Endothelial cell of umbilical vein (primary cell): ENCODE measurements at regions not wholly inside any gene's neighbourhood (a gene's known extent, or its start where the extent isn't known, plus 50 kb on each side); places are given as distances from the start of the nearest gene placed in this dataset.
A peak's percentile ranks its signal among the peaks of the same experiment; 100 is the strongest.

ENCODE experiments used
- BruUV-seq: library from RNA; stranded (reverse); fragments of 400-500 nt; replicated peaks from 2 replicates; lab custom pipeline; 2021; lab: Mats Ljungman, UMichigan
- CTCF ChIA-PET: fragments of 300-600, 350-600 bp; sonication (Branson Sonifier 250); formaldehyde crosslinking; loops from one replicate; lab custom pipeline; 2021; ENCODE audit warnings: antibody characterized with exemption, inconsistent platforms; lab: Charles Lee
- POLR2A ChIA-PET: fragments of 300-600, 350-600 bp; sonication (Branson Sonifier 250); formaldehyde crosslinking; loops from one replicate; lab custom pipeline; 2021; ENCODE audit warnings: antibody characterized with exemption, inconsistent platforms; lab: Charles Lee
- DNase-seq: peaks from one replicate; pipeline ENCODE4 v3.0.0-alpha.2; 2011; ENCODE audit warnings: low read depth, low spot score
- FAIRE-seq: peaks from 2 replicates; lab custom pipeline; 2011; peaks lifted over from hg19 to GRCh38; lab: Jason Lieb, UNC
- H2AFZ ChIP-seq: 2 replicates; pipeline ENCODE4 v1.6.0; 2012; ENCODE audit warnings: low read depth, low read length, control low read depth, inconsistent platforms
- H3K27ac ChIP-seq: 2 replicates; pipeline ENCODE4 v1.5.1; 2011; ENCODE audit warnings: low read depth, mild to moderate bottlenecking, control low read depth, low read length, moderate library complexity; ENCODE audit not compliant: insufficient read depth
- H3K27me3 ChIP-seq, 2 experiments: 2 replicates each; pipeline versions ENCODE4 v1.6.0 to v1.6.1; 2011; ENCODE audit warnings: low read length in 2 of 2, mixed read lengths in 1 of 2; ENCODE audit not compliant: control insufficient read depth in 2 of 2, insufficient read depth in 2 of 2
- H3K36me3 ChIP-seq, 2 experiments: 2 replicates in 1 of 2; 3 replicates in 1 of 2; pipeline ENCODE4 v1.5.1; 2011; ENCODE audit warnings: low read length in 2 of 2, mild to moderate bottlenecking in 1 of 2, moderate library complexity in 1 of 2; ENCODE audit not compliant: control insufficient read depth in 2 of 2, insufficient read depth in 2 of 2; ENCODE audit errors: extremely low read depth in 1 of 2
- H3K4me1 ChIP-seq: 3 replicates; pipeline ENCODE4 v1.5.1; 2011; ENCODE audit warnings: mild to moderate bottlenecking, low read length; ENCODE audit not compliant: control insufficient read depth, insufficient read depth; ENCODE audit errors: extremely low read depth
- H3K4me2 ChIP-seq: 2 replicates; pipeline ENCODE4 v1.6.1; 2011; ENCODE audit warnings: low read length, control low read depth, mixed read lengths; ENCODE audit not compliant: insufficient read depth
- H3K4me3 ChIP-seq, 3 experiments: fragments of 200-600 bp in 1 of 3; sonication (generic), shearing (Covaris generic) in 1 of 3; replicated peaks in 1 of 3; 2 replicates each; pipeline ENCODE4 v1.5.1; 2011 to 2016; ENCODE audit warnings: control low read depth in 3 of 3, low read length in 3 of 3, mild to moderate bottlenecking in 2 of 3, inconsistent platforms in 1 of 3, low read depth in 1 of 3, moderate library complexity in 1 of 3; ENCODE audit not compliant: insufficient read depth in 1 of 3
- H3K79me2 ChIP-seq: 2 replicates; pipeline ENCODE4 v1.6.0; 2012; ENCODE audit warnings: low read length, inconsistent platforms; ENCODE audit not compliant: control insufficient read depth, insufficient read depth
- H3K9ac ChIP-seq: replicated peaks from 2 replicates; pipeline ENCODE3; 2011; ENCODE audit warnings: low read length, control low read depth; ENCODE audit not compliant: insufficient read depth; ENCODE audit errors: extremely low read depth
- H3K9me1 ChIP-seq: replicated peaks from 3 replicates; pipeline ENCODE4 v1.6.0; 2011; ENCODE audit warnings: mild to moderate bottlenecking, low read length; ENCODE audit not compliant: control insufficient read depth, insufficient read depth; ENCODE audit errors: extremely low read depth
- H3K9me3 ChIP-seq: replicated peaks from 2 replicates; pipeline ENCODE4 v1.5.1; 2012; ENCODE audit warnings: low read length, inconsistent platforms; ENCODE audit not compliant: control insufficient read depth, insufficient read depth
- H4K20me1 ChIP-seq: replicated peaks from 2 replicates; pipeline ENCODE3; 2011; ENCODE audit warnings: mild to moderate bottlenecking, low read length; ENCODE audit not compliant: control insufficient read depth, insufficient read depth; ENCODE audit errors: extremely low read depth
- CTCF ChIP-seq, 2 donors: IDR thresholded peaks; 1 replicate in 1 of 2; 2 replicates in 1 of 2; pipeline ENCODE4 v1.5.1; 2011; ENCODE audit warnings: low read length in 2 of 2, mild to moderate bottlenecking in 2 of 2, moderate library complexity in 2 of 2, control low read depth in 1 of 2, inconsistent platforms in 1 of 2, low read depth in 1 of 2; ENCODE audit not compliant: insufficient read depth in 1 of 2; ENCODE audit errors: extremely low read depth in 1 of 2
- EZH2 ChIP-seq: IDR thresholded peaks from 2 replicates; pipeline ENCODE4 v1.6.1; 2012; ENCODE audit warnings: borderline replicate concordance, low read depth, mild to moderate bottlenecking, moderate library complexity, low read length, inconsistent platforms; ENCODE audit not compliant: severe bottlenecking
- FOS ChIP-seq: IDR thresholded peaks from 2 replicates; pipeline ENCODE4 v1.6.1; 2011; ENCODE audit warnings: mild to moderate bottlenecking, low read length, moderate library complexity, borderline replicate concordance; ENCODE audit not compliant: insufficient read depth
- GATA2 ChIP-seq: IDR thresholded peaks from 2 replicates; pipeline ENCODE4 v1.7.0; 2011; ENCODE audit warnings: low read depth, mild to moderate bottlenecking, moderate library complexity, mixed read lengths, low read length; ENCODE audit not compliant: insufficient read length, insufficient read depth
- JUN ChIP-seq: IDR thresholded peaks from 2 replicates; pipeline ENCODE4 v1.6.1; 2011; ENCODE audit warnings: borderline replicate concordance, low read depth; ENCODE audit not compliant: insufficient read length, insufficient read depth
- MAX ChIP-seq: IDR thresholded peaks from 2 replicates; pipeline ENCODE4 v1.6.1; 2011; ENCODE audit not compliant: insufficient read depth, insufficient read length
- MYC ChIP-seq: IDR thresholded peaks from one replicate; pipeline ENCODE4 v1.6.1; 2011; ENCODE audit warnings: mild to moderate bottlenecking, low read depth, low read length
- POLR2A ChIP-seq: IDR thresholded peaks from 2 replicates; pipeline ENCODE4 v1.6.1; 2012; ENCODE audit warnings: low read depth, mild to moderate bottlenecking, control low read depth, low read length
- POLR2AphosphoS5 ChIP-seq: IDR thresholded peaks from 2 replicates; pipeline ENCODE4 v1.6.1; 2012; ENCODE audit warnings: low read depth, mild to moderate bottlenecking, control low read depth, low read length, moderate library complexity; ENCODE audit not compliant: insufficient read depth
- dilution Hi-C: fragments of 300-500 bp; cut with MboI; formaldehyde crosslinking; loops from one replicate; pipeline ENCODE4 v1.15.0; 2019; ENCODE audit warnings: low sequenced_read_pairs; ENCODE audit not compliant: extremely low pct_ligation_motif_present
- intact Hi-C: fragments of 100-400 bp; cut with micrococcal nuclease; formaldehyde crosslinking; loops from one replicate; pipeline ENCODE4 v1.10.0; 2022

DNA sequence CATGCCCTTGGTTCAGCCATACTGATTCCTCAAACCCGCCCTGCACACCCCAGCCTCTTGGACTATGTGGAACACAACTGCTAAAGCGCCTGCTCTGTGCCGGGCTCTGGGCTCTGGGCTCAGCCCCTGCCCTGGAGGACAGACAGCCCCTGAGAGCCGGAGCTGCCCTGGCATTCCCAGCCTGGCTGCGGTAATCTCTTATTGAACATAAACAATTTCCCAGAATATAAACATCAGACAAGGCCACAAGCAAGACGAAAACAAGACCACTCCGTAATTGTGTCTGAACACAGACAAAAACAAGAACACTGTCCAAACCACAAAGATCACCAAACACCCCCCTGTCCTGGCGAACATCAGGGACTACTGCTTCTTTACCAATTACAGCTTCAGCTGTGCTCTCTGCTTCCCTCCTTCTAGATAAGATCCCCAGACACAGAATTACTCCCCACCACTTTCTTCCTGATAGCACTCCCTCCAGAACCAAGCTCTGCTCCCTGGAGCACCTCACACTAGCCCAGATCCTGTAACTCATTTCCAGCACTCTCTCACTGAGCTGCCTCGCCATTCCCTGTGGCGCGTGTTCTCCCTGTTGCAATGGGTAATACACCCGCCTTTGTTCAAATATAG is 57.1 kb upstream of the TLE3 start:
- dilution Hi-C loops (no loop called here), intact Hi-C loops (no loop called here)
- no peak overlapping the region for H3K4me3 ChIP-seq
- ChIA-PET CTCF (interaction anchor here (1.4 to 6.0 kb wide), 2 partner anchors 12 to 17 kb away, joined by 3 to 30 read pairs; no protein-coding TSS in a partner anchor), POLR2A (no interaction called here)
- H4K20me1 ChIP-seq, result no peaks in the 10 kb centered on the region
- H3K9me1 ChIP-seq, result no peaks in the 10 kb centered on the region
- DNase-seq (peak; percentile 33), FAIRE-seq (no peak)
- H2AFZ ChIP-seq, result peak overlapping the region; percentile 46
- no peaks in the 10 kb centered on the region for H3K9me3 ChIP-seq
- no peaks in the 10 kb centered on the region for H3K36me3 ChIP-seq
- no TSS peak for BruUV-seq
- TF ChIP-seq GATA2 (no peak), EZH2 (no peak), POLR2A (no peak), FOS (no peak), POLR2AphosphoS5 (no peak), JUN (no peak), MYC (no peak), CTCF (IDR thresholded peaks at IDR 0.05; ENCODE audit: extremely low read depth in 1 of 2, insufficient read depth in 1 of 2, low read depth in 1 of 2, low read length in 2 of 2) (no peak), MAX (no peak)
- H3K27ac ChIP-seq, result no peak overlapping the region
- H3K9ac ChIP-seq, result no peak overlapping the region
- H3K4me1 ChIP-seq, result peaks cover 7% of the 10 kb centered on the region
- H3K79me2 ChIP-seq, result no peaks in the 10 kb centered on the region
- H3K4me2 ChIP-seq, result no peak overlapping the region
- peaks cover 0 to 4% of the 10 kb centered on the region in 2 experiments for H3K27me3 ChIP-seq
